ENCODE measurements at regions not wholly inside any gene's neighbourhood (a gene's known extent, or its start where the extent isn't known, plus 50 kb on each side); places are given as distances from the start of the nearest gene placed in this dataset.
"Not testable (repeated sequence)": the region's sequence is repeated elsewhere in the genome, so short reads cannot be mapped to it uniquely, and the experiment has no call there.

- DNase-seq (ENCODE audit: low read depth, low spot score) = no peak
Observed at GRCh38 chr1:163472651-163473248, 151.0 kb downstream of the NUF2 start.

- no peak for DNase-seq (ENCODE audit: low read depth, low spot score)
Observed at GRCh38 chr1:163477276-163477830, 155.6 kb downstream of the NUF2 start.

- not testable (repeated sequence) for DNase-seq (ENCODE audit: low read depth, low spot score)
Observed at GRCh38 chr1:163498391-163499330, 176.9 kb downstream of the NUF2 start.

GRCh38 chr1:163504331-163504978, 182.7 kb downstream of the NUF2 start:
- DNase-seq (ENCODE audit: low read depth, low spot score) = no peak

GRCh38 chr1:163509114-163509513, 187.4 kb downstream of the NUF2 start:
- no peak for DNase-seq (ENCODE audit: low read depth, low spot score)

- no peak for DNase-seq (ENCODE audit: low read depth, low spot score)
Observed at GRCh38 chr1:163512349-163512989, 190.7 kb downstream of the NUF2 start.

GRCh38 chr1:163523375-163524029, 201.7 kb downstream of the NUF2 start:
- no peak for DNase-seq (ENCODE audit: low read depth, low spot score)

GRCh38 chr1:163528710-163529348, 207.1 kb downstream of the NUF2 start:
- DNase-seq (ENCODE audit: low read depth, low spot score) = no peak

- DNase-seq (ENCODE audit: low read depth, low spot score) = no peak
Observed at GRCh38 chr1:163531345-163531744, 209.6 kb downstream of the NUF2 start.

GRCh38 chr1:163535401-163535800, 213.6 kb downstream of the NUF2 start:
- DNase-seq (ENCODE audit: low read depth, low spot score) = no peak

GRCh38 chr1:163535807-163536206, 214.1 kb downstream of the NUF2 start:
- peak; percentile 9 for DNase-seq (ENCODE audit: low read depth, low spot score)

- DNase-seq (ENCODE audit: low read depth, low spot score) = no peak
Observed at GRCh38 chr1:163537809-163538208, 216.1 kb downstream of the NUF2 start.

GRCh38 chr1:163538667-163539066, 216.9 kb downstream of the NUF2 start:
- DNase-seq (ENCODE audit: low read depth, low spot score) = no peak

- DNase-seq (ENCODE audit: low read depth, low spot score) = no peak
Observed at GRCh38 chr1:163540727-163541126, 219.0 kb downstream of the NUF2 start.

GRCh38 chr1:163544441-163544840, 222.7 kb downstream of the NUF2 start:
- no peak for DNase-seq (ENCODE audit: low read depth, low spot score)

GRCh38 chr1:163558162-163558561, 236.4 kb downstream of the NUF2 start:
- DNase-seq (ENCODE audit: low read depth, low spot score) = no peak

GRCh38 chr1:163561580-163562295, 240.0 kb downstream of the NUF2 start:
- peak; percentile 95 for DNase-seq (ENCODE audit: low read depth, low spot score)

GRCh38 chr1:163562355-163562754, 240.6 kb downstream of the NUF2 start:
- DNase-seq (ENCODE audit: low read depth, low spot score) = no peak

GRCh38 chr1:163565166-163565565, 243.4 kb downstream of the NUF2 start:
- DNase-seq (ENCODE audit: low read depth, low spot score) = no peak

- DNase-seq (ENCODE audit: low read depth, low spot score) = no peak
Observed at GRCh38 chr1:163570071-163570470, 248.3 kb downstream of the NUF2 start.
